Retina (tissue), 1 donor: ENCODE measurements at regions not wholly inside any gene's neighbourhood (a gene's known extent, or its start where the extent isn't known, plus 50 kb on each side); places are given as distances from the start of the nearest gene placed in this dataset.

ENCODE experiments used
- DNase-seq: peaks from one replicate; pipeline ENCODE4 v3.0.0-alpha.2; 2016

DNA sequence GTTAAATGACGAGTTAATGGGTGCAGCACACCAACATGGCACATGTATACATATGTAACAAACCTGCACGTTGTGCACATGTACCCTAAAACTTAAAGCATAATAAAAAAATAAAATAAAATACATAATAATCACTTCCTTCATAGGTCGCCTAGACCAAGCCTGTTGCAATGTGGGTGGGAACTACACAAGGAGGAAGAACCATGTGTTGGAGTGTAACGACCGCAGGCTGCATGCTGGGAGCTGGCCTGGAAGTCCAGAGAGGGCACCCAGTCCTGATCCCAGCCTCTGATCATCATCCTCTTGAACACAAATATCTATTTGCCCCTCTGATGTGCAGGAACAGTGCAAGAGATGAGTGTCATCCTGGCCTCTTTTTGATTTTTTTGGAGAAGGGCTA is 224.7 kb upstream of the ASIC2 start:
- no peak for DNase-seq

- DNase-seq, result no peak
Measured at GRCh38 chr17:33519692-33520091, 226.6 kb upstream of the ASIC2 start.

DNA sequence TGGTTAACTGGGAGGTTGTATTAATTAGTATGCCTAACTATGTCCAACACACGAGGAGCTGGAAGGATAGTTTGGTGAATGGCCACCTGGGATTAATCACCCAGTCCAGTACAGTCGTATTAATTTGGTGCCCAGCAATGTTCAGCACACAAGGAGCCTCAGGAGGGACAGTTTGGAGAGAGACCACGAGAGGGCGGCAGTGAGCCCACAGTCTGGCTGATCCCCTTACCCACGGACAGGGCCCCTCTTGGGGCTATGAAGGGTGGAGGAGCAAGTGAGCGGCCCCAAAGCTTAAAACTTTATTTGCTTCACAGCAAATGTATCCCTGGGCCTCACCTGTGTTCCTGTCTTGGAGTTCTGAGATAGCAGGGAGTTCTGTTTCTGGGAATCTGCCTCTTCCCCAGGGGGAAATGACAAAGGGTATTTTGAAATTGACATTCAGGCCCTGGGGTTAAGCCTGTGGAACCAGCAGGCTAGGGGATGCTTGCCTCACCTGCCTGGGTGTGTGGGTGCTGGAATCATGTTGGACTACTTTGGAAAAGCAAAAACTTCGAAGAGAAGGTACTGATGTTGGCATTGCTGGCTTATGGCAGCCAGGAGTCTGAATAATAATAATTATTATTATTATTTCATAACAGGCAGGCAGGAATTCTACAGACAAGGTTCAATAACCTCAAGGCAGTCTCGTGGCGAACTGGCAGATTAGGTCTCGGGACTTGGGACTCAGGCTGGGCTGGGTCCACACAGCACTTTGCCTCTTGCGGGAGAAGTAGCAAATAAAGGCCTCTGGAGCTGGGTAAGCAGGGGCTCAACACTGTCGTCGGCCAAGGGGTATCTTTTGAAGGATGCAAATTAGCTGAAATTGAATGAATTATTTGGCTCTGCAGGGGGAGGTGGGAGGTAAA is 227.6 kb upstream of the ASIC2 start:
- DNase-seq, result peak; percentile 89

GRCh38 chr17:33521784-33522183 is 228.7 kb upstream of the ASIC2 start:
- DNase-seq, result no peak

DNA sequence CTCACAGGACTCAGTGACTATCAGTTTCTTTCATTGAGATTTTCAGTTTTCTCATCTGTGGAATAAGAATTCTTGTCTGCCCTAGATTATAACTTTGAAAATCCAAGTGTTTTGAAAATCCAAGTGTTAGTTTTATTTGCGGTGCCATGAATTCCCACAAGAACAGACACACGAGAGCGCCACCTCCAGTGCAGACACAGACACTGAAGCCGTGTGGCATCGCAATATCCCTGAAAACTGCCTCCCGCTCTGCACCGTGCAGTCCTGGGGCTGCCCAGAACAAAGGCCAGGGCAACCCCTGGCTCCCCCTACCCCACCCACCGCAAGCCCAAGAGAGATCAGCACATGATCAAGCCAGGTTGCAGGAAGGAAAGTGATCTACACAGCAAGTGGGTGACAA is 229.5 kb upstream of the ASIC2 start:
- DNase-seq, result no peak

- no peak for DNase-seq
Measured at GRCh38 chr17:33523577-33523981, 230.5 kb upstream of the ASIC2 start.

GRCh38 chr17:33525186-33525585 is 232.1 kb upstream of the ASIC2 start:
- DNase-seq, result no peak

- DNase-seq, result no peak
Measured at GRCh38 chr17:33526717-33527116, 233.6 kb upstream of the ASIC2 start.

- no peak for DNase-seq
Measured at GRCh38 chr17:33527290-33527689, 234.2 kb upstream of the ASIC2 start.

DNA sequence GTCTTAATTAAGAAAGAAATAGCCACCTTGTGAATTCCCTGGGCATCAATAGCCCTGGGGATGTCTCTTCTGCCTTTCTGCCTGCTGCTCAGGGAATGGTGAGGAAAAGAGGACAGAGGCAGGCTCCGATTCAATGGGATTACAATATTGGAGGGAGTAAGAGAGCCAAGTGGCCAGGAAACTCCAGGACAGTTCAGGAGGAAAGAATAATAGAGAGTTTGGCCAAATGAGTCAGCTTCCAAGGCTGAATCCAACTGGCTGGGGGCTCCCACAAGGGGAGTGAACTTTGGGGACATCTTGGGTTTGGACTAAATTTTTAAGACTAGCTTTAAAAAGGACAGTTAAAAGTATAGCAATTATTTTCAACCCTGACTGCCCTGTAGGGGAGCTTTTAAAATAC is 235.8 kb upstream of the ASIC2 start:
- no peak for DNase-seq

- no peak for DNase-seq
Measured at GRCh38 chr17:33529816-33530215, 236.7 kb upstream of the ASIC2 start.

GRCh38 chr17:33531311-33531710 is 238.2 kb upstream of the ASIC2 start:
- no peak for DNase-seq

DNA sequence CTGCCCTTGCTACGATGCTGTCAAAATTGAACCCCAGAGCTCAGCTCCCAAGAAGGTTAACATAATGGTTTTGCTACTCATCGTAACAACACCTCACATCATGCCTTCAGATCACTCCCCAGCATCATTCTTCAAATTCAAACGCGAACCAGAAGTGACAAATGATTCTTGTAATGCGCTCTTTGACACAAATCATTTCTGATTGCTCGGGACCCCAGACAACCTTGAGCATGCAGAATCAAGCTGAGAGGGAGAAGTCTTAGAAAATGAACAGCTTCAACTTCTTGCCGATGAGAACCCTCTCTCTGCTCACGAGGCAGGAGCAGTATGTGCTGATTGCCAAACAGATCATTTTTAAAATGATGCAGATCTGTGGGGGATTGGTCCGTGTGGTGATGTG is 241.0 kb upstream of the ASIC2 start:
- DNase-seq, result peak; percentile 86

DNA sequence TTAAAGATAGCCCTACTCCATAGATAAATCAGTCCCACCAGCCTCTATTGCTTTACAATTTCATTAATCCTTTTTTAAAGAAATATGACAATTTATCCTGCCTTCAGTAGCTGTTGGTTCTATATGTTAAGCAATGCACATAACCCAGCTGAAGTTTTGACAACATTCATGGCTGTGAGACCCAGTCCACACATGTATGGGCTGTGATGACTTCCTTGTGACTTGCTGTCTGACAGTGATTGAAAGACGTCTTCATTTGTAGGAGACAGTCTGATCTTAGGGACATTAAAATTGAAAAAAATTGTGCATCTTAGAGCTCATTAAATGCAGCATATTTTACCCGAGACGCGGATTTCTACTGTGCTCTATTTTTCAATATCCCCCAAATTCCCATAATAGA is 252.0 kb upstream of the ASIC2 start:
- DNase-seq, result no peak

GRCh38 chr17:33550261-33550660 is 257.2 kb upstream of the ASIC2 start:
- DNase-seq, result peak; percentile 49

DNA sequence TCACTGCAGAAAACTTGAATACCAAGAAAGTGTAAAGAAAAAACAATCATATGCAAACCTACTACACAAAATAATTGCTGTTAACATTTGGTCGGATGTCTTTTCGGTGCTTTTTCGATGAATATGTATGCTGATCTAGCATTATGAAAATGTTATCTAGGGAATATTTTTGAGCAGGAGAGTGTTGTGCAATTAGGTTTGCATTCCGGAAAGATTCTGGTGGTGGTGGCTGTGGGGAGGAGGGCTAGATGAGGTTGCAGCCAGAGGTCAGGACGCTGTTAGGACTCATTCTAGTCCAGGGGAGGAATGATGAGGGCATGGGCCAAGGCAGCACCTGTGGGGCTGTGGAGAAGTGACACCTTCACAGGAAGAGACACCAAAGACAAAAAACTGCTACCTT is 258.0 kb upstream of the ASIC2 start:
- no peak for DNase-seq

DNA sequence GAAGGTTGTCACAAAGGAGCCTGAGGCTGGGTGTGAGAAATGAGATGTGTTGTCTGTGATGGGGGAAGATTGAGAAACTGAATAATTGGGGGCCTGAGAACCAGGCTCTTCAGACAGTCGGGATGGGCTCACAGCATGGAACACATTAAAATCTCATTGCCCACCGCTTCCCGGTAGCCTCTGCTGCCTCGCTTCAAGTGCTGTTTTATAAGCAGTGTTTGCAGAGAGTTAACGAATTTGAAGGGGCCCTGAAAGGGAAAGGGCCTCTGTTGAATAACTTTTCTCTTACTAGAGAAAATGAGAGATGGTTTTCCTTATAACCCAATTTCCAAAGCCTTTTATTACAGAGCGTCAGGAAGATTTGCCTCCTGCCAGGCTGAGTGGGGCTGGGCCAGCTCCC is 258.8 kb upstream of the ASIC2 start:
- DNase-seq, result peak; percentile 65

DNA sequence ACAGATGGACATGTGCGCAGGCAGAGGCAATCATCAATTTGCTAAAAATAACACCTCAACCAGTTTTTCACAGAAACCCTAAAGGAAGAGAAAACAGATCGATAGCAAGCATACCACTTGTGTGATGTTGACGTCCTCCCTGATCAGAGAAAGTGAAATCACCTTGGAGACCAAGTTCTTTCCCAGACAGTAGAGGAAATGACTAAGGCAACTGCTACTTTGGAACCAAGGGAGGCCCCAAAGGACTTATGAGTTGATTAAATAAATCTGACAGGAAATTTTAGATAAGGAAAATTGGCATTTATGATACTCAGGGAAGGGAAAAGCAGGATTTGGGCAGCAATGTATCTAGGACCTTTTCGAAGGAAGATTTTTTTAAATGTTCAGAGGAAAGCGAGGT is 267.1 kb upstream of the ASIC2 start:
- DNase-seq, result no peak

DNA sequence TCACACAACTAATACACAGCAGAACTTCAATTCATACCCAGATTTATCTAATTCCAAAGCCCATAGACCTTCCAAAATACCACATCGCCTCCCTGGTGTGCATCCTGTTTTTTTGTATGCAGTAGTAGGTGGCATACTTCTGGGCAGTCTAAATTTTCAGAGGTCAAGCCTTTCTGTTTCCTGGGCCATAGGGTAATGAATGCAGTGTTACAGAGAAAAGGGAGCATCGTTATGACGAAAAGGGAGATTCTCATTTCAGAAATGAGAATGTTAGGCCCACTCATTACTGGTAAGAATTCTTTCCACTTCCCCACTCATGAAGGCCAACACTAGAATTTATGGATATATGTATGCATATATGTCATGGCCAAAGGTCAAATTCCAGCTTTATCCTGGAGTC is 267.8 kb upstream of the ASIC2 start:
- DNase-seq, result no peak

- DNase-seq, result no peak
Measured at GRCh38 chr17:33561569-33562334, 268.7 kb upstream of the ASIC2 start.

- DNase-seq, result no peak
Measured at GRCh38 chr17:33562792-33563191, 269.7 kb upstream of the ASIC2 start.

GRCh38 chr17:33564146-33564545 is 271.1 kb upstream of the ASIC2 start:
- no peak for DNase-seq

DNA sequence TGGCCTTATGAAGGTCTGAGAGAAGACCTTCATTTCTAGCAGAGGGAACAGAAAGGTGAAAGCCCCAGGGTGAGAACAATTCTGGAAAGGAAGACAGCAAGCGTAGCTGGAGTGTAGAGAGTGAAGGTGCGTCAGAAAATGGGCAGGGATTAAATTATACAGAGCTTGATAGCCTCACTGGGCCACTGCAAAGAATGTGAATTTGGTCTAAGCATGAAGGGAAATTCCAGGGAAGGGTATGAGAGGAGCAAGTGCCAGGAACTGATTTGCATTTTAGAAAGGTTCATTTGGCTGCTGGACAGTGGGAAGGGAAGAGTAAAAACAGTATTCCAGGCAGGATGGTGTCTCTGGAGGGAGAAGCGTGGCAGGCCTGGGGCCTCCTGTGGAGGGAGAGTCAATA is 274.1 kb upstream of the ASIC2 start:
- no peak for DNase-seq

GRCh38 chr17:33572615-33573014 is 279.5 kb upstream of the ASIC2 start:
- no peak for DNase-seq
